ENCODE measurements at regions not wholly inside any gene's neighbourhood (a gene's known extent, or its start where the extent isn't known, plus 50 kb on each side); places are given as distances from the start of the nearest gene placed in this dataset.

DNA sequence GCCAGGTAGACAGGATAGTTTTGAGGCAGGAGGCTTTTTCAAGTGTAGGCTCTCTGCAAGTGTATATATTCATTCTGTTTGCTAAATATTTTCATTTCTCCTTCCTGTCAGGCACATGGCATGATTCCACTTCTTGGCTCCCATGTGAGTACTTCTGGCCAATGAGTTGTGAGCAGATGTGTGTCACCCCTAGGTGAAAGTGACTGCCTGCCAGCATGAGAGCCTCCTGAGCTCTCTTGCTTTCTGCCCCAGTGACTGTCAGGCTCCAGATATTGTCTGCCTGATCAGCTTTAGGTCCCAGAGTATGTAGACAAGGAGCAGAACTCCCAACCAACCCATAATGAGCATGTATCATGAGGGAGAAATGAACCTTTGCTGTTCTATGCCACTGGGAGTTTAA is 257.6 kb upstream of the NPY start:
- TF ChIP-seq SMC3 (conservative IDR thresholded peaks at IDR 0.05; ENCODE audit: poor library complexity) (no peak), POLR2AphosphoS5 (IDR thresholded peaks at IDR 0.05) (no peak)
- TF ChIP-seq, protein P1, sequence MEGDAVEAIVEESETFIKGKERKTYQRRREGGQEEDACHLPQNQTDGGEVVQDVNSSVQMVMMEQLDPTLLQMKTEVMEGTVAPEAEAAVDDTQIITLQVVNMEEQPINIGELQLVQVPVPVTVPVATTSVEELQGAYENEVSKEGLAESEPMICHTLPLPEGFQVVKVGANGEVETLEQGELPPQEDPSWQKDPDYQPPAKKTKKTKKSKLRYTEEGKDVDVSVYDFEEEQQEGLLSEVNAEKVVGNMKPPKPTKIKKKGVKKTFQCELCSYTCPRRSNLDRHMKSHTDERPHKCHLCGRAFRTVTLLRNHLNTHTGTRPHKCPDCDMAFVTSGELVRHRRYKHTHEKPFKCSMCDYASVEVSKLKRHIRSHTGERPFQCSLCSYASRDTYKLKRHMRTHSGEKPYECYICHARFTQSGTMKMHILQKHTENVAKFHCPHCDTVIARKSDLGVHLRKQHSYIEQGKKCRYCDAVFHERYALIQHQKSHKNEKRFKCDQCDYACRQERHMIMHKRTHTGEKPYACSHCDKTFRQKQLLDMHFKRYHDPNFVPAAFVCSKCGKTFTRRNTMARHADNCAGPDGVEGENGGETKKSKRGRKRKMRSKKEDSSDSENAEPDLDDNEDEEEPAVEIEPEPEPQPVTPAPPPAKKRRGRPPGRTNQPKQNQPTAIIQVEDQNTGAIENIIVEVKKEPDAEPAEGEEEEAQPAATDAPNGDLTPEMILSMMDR (IDR thresholded peaks at IDR 0.05; ENCODE audit: poor library complexity, severe bottlenecking) = no peak
